ENCODE measurements at regions not wholly inside any gene's neighbourhood (a gene's known extent, or its start where the extent isn't known, plus 50 kb on each side); places are given as distances from the start of the nearest gene placed in this dataset.
"Not testable (repeated sequence)": the region's sequence is repeated elsewhere in the genome, so short reads cannot be mapped to it uniquely, and the experiment has no call there.

DNA sequence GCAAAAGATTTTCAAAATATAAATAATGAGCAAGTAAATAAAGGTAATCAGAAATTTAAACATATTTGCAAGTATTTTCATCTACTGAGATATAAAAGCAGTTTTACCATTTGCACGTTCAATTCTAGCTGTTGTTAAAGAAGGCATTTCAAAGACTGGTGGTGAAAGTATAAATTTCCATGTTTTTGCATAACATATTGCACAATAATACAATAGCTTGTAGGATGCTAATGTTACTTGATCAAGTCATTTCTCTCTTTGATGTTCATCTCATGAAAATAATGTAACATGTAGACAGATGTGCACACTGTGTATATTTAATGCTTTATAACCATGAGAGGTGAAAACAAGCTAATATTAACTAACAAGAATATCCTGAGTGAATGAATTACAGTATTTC, 651.9 kb downstream of the CDH9 start:
- no peak for DNase-seq
- H3K27me3 ChIP-seq (ENCODE audit: insufficient read depth, low read length), result no peaks in the 10 kb centered on the region
- no peaks in the 10 kb centered on the region for H3K79me2 ChIP-seq (ENCODE audit: insufficient read depth, low read length)
- no peaks in the 10 kb centered on the region for H3K9me3 ChIP-seq (ENCODE audit: control insufficient read depth, low read depth, low read length)
- TF ChIP-seq, protein P1, sequence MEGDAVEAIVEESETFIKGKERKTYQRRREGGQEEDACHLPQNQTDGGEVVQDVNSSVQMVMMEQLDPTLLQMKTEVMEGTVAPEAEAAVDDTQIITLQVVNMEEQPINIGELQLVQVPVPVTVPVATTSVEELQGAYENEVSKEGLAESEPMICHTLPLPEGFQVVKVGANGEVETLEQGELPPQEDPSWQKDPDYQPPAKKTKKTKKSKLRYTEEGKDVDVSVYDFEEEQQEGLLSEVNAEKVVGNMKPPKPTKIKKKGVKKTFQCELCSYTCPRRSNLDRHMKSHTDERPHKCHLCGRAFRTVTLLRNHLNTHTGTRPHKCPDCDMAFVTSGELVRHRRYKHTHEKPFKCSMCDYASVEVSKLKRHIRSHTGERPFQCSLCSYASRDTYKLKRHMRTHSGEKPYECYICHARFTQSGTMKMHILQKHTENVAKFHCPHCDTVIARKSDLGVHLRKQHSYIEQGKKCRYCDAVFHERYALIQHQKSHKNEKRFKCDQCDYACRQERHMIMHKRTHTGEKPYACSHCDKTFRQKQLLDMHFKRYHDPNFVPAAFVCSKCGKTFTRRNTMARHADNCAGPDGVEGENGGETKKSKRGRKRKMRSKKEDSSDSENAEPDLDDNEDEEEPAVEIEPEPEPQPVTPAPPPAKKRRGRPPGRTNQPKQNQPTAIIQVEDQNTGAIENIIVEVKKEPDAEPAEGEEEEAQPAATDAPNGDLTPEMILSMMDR (conservative IDR thresholded peaks at IDR 0.05), result no peak
- H3K56ac ChIP-seq (ENCODE audit: insufficient read length, low read depth, low read length), result no peak overlapping the region
- H2AFZ ChIP-seq (ENCODE audit: low read length), result no peak overlapping the region
- H3K23ac ChIP-seq (ENCODE audit: insufficient read length, low read depth, low read length), result no peak overlapping the region
- H3K4me1 ChIP-seq (ENCODE audit: insufficient read depth, low read length), result no peaks in the 10 kb centered on the region; the same call in 1 of the 2 replicates
- no peaks in the 10 kb centered on the region for H3K79me1 ChIP-seq (ENCODE audit: insufficient read depth, low read depth, low read length, poor library complexity, severe bottlenecking)
- Mint-ChIP-seq H3K27ac (no peak overlapping the region), H3K36me3 (ENCODE audit: insufficient read depth in 1 of 3, low read depth in 3 of 3) (no peaks in the 10 kb centered on the region; a peak in 1 of 7 replicates), H3K4me3 (no peak overlapping the region), H3K27me3 (ENCODE audit: low read depth) (no peaks in the 10 kb centered on the region), H3K4me1 (peaks cover 6 to 7% of the 10 kb centered on the region in 2 experiments; a peak in 3 of 4 replicates), H3K9me3 (peaks cover 0 to 2% of the 10 kb centered on the region in 2 experiments; a peak in 1 of 5 replicates)
- no peak overlapping the region for H2AK5ac ChIP-seq (ENCODE audit: insufficient read length, low read length)
- no peaks in the 10 kb centered on the region for H4K20me1 ChIP-seq (ENCODE audit: control insufficient read depth, insufficient read depth, insufficient read length)
- no peaks in the 10 kb centered on the region for H3K23me2 ChIP-seq (ENCODE audit: insufficient read length, low read depth, low read length, poor library complexity, severe bottlenecking)
- H3K4me2 ChIP-seq (ENCODE audit: insufficient read depth, insufficient read length, low read length), result no peak overlapping the region
- H2BK120ac ChIP-seq (ENCODE audit: low read depth, low read length, poor library complexity, severe bottlenecking), result no peak overlapping the region
- no peak overlapping the region for H3K4ac ChIP-seq (ENCODE audit: low read depth, low read length)
- no peak overlapping the region for H4K8ac ChIP-seq (replicated peaks; ENCODE audit: insufficient read length, low read depth, low read length)
- no peak overlapping the region for H2BK5ac ChIP-seq (ENCODE audit: insufficient read length, low read length)
- no peak overlapping the region for H4K91ac ChIP-seq (ENCODE audit: insufficient read length, low read depth, low read length)
- no peak overlapping the region for H2BK15ac ChIP-seq (ENCODE audit: low read depth, low read length)
- H2BK12ac ChIP-seq (ENCODE audit: insufficient read length, low read depth, low read length), result no peak overlapping the region
- H3K27ac ChIP-seq (ENCODE audit: insufficient read length, low read depth, low read length), result no peak overlapping the region
- no peak overlapping the region for H4K5ac ChIP-seq (ENCODE audit: insufficient read length, low read depth, low read length)
- H3K9ac ChIP-seq (ENCODE audit: extremely low read depth, insufficient read length, low read length), result no peak overlapping the region
- no peak overlapping the region for H3T11ph ChIP-seq (ENCODE audit: low read length)
- WGBS (ENCODE audit: extremely low coverage, insufficient read length, low lambda C conversion rate), result no CpG with 5 or more reads among the region's 1 CpG
- no peak overlapping the region for H2BK20ac ChIP-seq (ENCODE audit: low read depth, low read length, poor library complexity, severe bottlenecking)
- no peak overlapping the region for H3K14ac ChIP-seq (ENCODE audit: insufficient read depth, low read length)
- no peak overlapping the region for H3K18ac ChIP-seq (ENCODE audit: insufficient read length, low read depth, low read length)

DNA sequence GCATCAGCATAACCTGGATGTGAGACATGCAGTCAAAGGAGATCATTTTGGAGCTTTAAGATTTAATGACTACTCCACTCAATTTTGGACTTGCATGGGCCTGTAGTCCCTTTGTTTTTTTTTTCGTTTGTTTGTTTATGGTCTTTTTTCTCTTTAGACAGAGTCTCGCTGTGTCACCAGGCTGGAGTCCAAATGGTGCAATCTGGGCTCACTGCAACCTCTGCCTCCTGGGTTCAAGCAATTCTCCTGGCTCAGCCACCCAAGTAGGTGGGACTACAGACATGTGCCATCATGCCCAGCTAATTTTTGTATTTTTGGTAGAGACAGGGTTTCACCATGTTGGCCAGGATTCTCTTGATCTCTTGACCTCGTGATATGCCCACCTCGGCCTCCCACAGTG, 673.8 kb downstream of the CDH9 start:
- not testable (repeated sequence) for H4K91ac ChIP-seq (ENCODE audit: insufficient read length, low read depth, low read length); H2BK12ac ChIP-seq (ENCODE audit: insufficient read length, low read depth, low read length); H3K9me3 ChIP-seq (ENCODE audit: control insufficient read depth, low read depth, low read length); H3K4me2 ChIP-seq (ENCODE audit: insufficient read depth, insufficient read length, low read length); H3K27ac ChIP-seq (ENCODE audit: insufficient read length, low read depth, low read length); H3K27ac Mint-ChIP-seq; H2BK15ac ChIP-seq (ENCODE audit: low read depth, low read length); H4K8ac ChIP-seq (replicated peaks; ENCODE audit: insufficient read length, low read depth, low read length); H2BK5ac ChIP-seq (ENCODE audit: insufficient read length, low read length); H3K14ac ChIP-seq (ENCODE audit: insufficient read depth, low read length); H3K4me1 Mint-ChIP-seq; DNase-seq; H3K4me3 Mint-ChIP-seq; H2BK120ac ChIP-seq (ENCODE audit: low read depth, low read length, poor library complexity, severe bottlenecking); H3K27me3 Mint-ChIP-seq (ENCODE audit: low read depth); H3K56ac ChIP-seq (ENCODE audit: insufficient read length, low read depth, low read length); H3K27me3 ChIP-seq (ENCODE audit: insufficient read depth, low read length); H3T11ph ChIP-seq (ENCODE audit: low read length); H3K23me2 ChIP-seq (ENCODE audit: insufficient read length, low read depth, low read length, poor library complexity, severe bottlenecking); H4K5ac ChIP-seq (ENCODE audit: insufficient read length, low read depth, low read length); H3K79me1 ChIP-seq (ENCODE audit: insufficient read depth, low read depth, low read length, poor library complexity, severe bottlenecking); H3K4me1 ChIP-seq (ENCODE audit: insufficient read depth, low read length); H2BK20ac ChIP-seq (ENCODE audit: low read depth, low read length, poor library complexity, severe bottlenecking); H3K4ac ChIP-seq (ENCODE audit: low read depth, low read length); H4K20me1 ChIP-seq (ENCODE audit: control insufficient read depth, insufficient read depth, insufficient read length); H3K18ac ChIP-seq (ENCODE audit: insufficient read length, low read depth, low read length); H2AFZ ChIP-seq (ENCODE audit: low read length); H2AK5ac ChIP-seq (ENCODE audit: insufficient read length, low read length); H3K23ac ChIP-seq (ENCODE audit: insufficient read length, low read depth, low read length); H3K9ac ChIP-seq (ENCODE audit: extremely low read depth, insufficient read length, low read length); H3K79me2 ChIP-seq (ENCODE audit: insufficient read depth, low read length)
- no CpG with 5 or more reads among the region's 4 CpGs for WGBS (ENCODE audit: extremely low coverage, insufficient read length, low lambda C conversion rate)
- Mint-ChIP-seq H3K9me3 (peaks cover 30 to 41% of the 10 kb centered on the region in 2 experiments; a peak in 4 of 5 replicates), H3K36me3 (ENCODE audit: insufficient read depth in 1 of 3, low read depth in 3 of 3) (peaks cover 6 to 15% (median 8%) of the 10 kb centered on the region in 3 experiments; a peak in 6 of 7 replicates)
